HG03064 (cell line): ENCODE measurements at regions not wholly inside any gene's neighbourhood (a gene's known extent, or its start where the extent isn't known, plus 50 kb on each side); places are given as distances from the start of the nearest gene placed in this dataset.

Experiments used
- ATAC-seq: cut with Tn5 transposase; IDR thresholded peaks from one replicate; pipeline ENCODE4 v1.9.1; 2021; ENCODE audit warnings: low read depth; ENCODE audit not compliant: unreplicated experiment

- ATAC-seq, result no peak
These were observed 158.9 kb upstream of the AKIRIN2 start for GRCh38 chr6:87860902-87861301.

GRCh38 chr6:87858440-87858839 is 156.4 kb upstream of the AKIRIN2 start:
- ATAC-seq, result no peak

GRCh38 chr6:87851674-87852299 is 149.8 kb upstream of the AKIRIN2 start:
- no peak for ATAC-seq

GRCh38 chr6:87848616-87849015 is 146.6 kb upstream of the AKIRIN2 start:
- no peak for ATAC-seq

- ATAC-seq, result no peak
These were observed 145.8 kb upstream of the AKIRIN2 start for GRCh38 chr6:87847830-87848210.

- ATAC-seq, result no peak
These were observed 145.2 kb upstream of the AKIRIN2 start for GRCh38 chr6:87847135-87847829.

- no peak for ATAC-seq
These were observed 144.4 kb upstream of the AKIRIN2 start for GRCh38 chr6:87846434-87846833.

- no peak for ATAC-seq
These were observed 138.3 kb upstream of the AKIRIN2 start for GRCh38 chr6:87840324-87840723.

- ATAC-seq, result no peak
These were observed 135.8 kb upstream of the AKIRIN2 start for GRCh38 chr6:87837876-87838275.

- ATAC-seq, result no peak
These were observed 135.4 kb upstream of the AKIRIN2 start for GRCh38 chr6:87837444-87837843.

- ATAC-seq, result peak; percentile 52
These were observed 130.2 kb upstream of the AKIRIN2 start for GRCh38 chr6:87832025-87832825.

GRCh38 chr6:87830907-87831306 is 128.9 kb upstream of the AKIRIN2 start:
- ATAC-seq, result no peak

- ATAC-seq, result no peak
These were observed 127.6 kb upstream of the AKIRIN2 start for GRCh38 chr6:87829622-87830121.

- ATAC-seq, result no peak
These were observed 126.0 kb upstream of the AKIRIN2 start for GRCh38 chr6:87828044-87828443.

GRCh38 chr6:87827346-87827745 is 125.3 kb upstream of the AKIRIN2 start:
- ATAC-seq, result no peak

GRCh38 chr6:87826424-87826823 is 124.4 kb upstream of the AKIRIN2 start:
- ATAC-seq, result no peak

GRCh38 chr6:87825821-87826221 is 123.8 kb upstream of the AKIRIN2 start:
- no peak for ATAC-seq

- ATAC-seq, result no peak
These were observed 123.0 kb upstream of the AKIRIN2 start for GRCh38 chr6:87824958-87825491.

- ATAC-seq, result no peak
These were observed 120.0 kb upstream of the AKIRIN2 start for GRCh38 chr6:87822011-87822410.

GRCh38 chr6:87820343-87820984 is 118.4 kb upstream of the AKIRIN2 start:
- ATAC-seq, result no peak

- ATAC-seq, result no peak
These were observed 115.2 kb upstream of the AKIRIN2 start for GRCh38 chr6:87817183-87817582.
